ENCODE measurements at regions not wholly inside any gene's neighbourhood (a gene's known extent, or its start where the extent isn't known, plus 50 kb on each side); places are given as distances from the start of the nearest gene placed in this dataset.

GRCh38 chr19:30222992-30223865 is 149.0 kb upstream of the ZNF536 start:
- TF ChIP-seq ZNF776 (tag by site-specific recombination; IDR thresholded peaks at IDR 0.05; ENCODE audit: borderline replicate concordance) (no peak), MEIS1 (CRISPR knock-in tag; IDR thresholded peaks at IDR 0.05; ENCODE audit: borderline replicate concordance) (no peak)
